ENCODE measurements at regions not wholly inside any gene's neighbourhood (a gene's known extent, or its start where the extent isn't known, plus 50 kb on each side); places are given as distances from the start of the nearest gene placed in this dataset.
"Not testable (repeated sequence)": the region's sequence is repeated elsewhere in the genome, so short reads cannot be mapped to it uniquely, and the experiment has no call there.

- TF ChIP-seq, protein P1, sequence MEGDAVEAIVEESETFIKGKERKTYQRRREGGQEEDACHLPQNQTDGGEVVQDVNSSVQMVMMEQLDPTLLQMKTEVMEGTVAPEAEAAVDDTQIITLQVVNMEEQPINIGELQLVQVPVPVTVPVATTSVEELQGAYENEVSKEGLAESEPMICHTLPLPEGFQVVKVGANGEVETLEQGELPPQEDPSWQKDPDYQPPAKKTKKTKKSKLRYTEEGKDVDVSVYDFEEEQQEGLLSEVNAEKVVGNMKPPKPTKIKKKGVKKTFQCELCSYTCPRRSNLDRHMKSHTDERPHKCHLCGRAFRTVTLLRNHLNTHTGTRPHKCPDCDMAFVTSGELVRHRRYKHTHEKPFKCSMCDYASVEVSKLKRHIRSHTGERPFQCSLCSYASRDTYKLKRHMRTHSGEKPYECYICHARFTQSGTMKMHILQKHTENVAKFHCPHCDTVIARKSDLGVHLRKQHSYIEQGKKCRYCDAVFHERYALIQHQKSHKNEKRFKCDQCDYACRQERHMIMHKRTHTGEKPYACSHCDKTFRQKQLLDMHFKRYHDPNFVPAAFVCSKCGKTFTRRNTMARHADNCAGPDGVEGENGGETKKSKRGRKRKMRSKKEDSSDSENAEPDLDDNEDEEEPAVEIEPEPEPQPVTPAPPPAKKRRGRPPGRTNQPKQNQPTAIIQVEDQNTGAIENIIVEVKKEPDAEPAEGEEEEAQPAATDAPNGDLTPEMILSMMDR (IDR thresholded peaks at IDR 0.05) = not testable (repeated sequence)
- TF ChIP-seq POLR2A, POLR2AphosphoS5 (IDR thresholded peaks at IDR 0.05): not testable (repeated sequence)
These were observed 151.7 kb downstream of the OR4F15 start for GRCh38 chr15:101963687-101964086.
